ENCODE measurements at regions not wholly inside any gene's neighbourhood (a gene's known extent, or its start where the extent isn't known, plus 50 kb on each side); places are given as distances from the start of the nearest gene placed in this dataset.

DNA sequence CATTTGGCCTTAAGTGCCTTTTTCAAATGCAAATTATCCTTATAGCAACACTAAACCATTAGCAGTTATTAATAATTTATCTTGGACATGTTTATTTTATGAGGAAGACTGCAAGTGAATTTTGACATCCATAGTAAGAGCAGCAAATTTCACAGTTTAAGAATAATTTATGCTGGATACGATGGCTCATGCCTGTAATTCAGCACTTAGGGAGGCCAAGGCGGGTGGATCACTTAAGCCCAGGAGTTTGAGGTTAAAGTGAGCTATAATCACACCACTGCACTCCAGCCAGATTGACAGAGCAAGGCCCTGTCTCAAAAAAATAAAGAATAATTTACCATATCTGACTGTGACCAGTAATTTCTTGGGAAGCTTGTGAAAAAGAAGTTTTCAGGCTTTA, 286.2 kb downstream of the TMX3 start:
- no peak for DNase-seq (ENCODE audit: low read depth)
- TF ChIP-seq, protein P1, sequence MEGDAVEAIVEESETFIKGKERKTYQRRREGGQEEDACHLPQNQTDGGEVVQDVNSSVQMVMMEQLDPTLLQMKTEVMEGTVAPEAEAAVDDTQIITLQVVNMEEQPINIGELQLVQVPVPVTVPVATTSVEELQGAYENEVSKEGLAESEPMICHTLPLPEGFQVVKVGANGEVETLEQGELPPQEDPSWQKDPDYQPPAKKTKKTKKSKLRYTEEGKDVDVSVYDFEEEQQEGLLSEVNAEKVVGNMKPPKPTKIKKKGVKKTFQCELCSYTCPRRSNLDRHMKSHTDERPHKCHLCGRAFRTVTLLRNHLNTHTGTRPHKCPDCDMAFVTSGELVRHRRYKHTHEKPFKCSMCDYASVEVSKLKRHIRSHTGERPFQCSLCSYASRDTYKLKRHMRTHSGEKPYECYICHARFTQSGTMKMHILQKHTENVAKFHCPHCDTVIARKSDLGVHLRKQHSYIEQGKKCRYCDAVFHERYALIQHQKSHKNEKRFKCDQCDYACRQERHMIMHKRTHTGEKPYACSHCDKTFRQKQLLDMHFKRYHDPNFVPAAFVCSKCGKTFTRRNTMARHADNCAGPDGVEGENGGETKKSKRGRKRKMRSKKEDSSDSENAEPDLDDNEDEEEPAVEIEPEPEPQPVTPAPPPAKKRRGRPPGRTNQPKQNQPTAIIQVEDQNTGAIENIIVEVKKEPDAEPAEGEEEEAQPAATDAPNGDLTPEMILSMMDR (IDR thresholded peaks at IDR 0.05; ENCODE audit: low read depth, low read length, missing control alignments): no peak
- no peak overlapping the region for H3K4me3 ChIP-seq (ENCODE audit: low read depth, low read length)

DNA sequence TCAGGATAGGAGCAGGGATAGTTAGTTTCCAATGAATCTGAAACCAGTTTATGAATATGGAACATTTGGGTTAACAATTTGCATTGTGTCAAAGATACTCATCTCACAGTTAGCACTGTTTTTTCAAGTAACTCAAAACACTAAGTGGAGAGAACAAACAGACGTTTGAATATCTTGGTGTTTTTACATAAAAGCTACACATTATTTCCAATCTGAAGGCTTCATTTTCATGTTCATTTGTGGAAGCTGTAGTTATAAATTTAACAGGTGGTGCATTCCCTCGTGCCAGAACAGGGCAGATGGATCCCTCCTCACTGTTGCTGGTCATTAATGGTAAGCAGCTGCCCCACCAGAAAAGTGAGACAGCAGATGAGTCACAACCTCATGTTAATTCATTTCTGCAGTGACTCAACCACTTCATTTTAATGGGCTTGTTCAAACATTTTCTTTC, 286.9 kb downstream of the TMX3 start:
- TF ChIP-seq, protein P1 (IDR thresholded peaks at IDR 0.05; ENCODE audit: low read depth, low read length, missing control alignments): no peak
- no peak for DNase-seq (ENCODE audit: low read depth)
- no peak overlapping the region for H3K4me3 ChIP-seq (ENCODE audit: low read depth, low read length)

DNA sequence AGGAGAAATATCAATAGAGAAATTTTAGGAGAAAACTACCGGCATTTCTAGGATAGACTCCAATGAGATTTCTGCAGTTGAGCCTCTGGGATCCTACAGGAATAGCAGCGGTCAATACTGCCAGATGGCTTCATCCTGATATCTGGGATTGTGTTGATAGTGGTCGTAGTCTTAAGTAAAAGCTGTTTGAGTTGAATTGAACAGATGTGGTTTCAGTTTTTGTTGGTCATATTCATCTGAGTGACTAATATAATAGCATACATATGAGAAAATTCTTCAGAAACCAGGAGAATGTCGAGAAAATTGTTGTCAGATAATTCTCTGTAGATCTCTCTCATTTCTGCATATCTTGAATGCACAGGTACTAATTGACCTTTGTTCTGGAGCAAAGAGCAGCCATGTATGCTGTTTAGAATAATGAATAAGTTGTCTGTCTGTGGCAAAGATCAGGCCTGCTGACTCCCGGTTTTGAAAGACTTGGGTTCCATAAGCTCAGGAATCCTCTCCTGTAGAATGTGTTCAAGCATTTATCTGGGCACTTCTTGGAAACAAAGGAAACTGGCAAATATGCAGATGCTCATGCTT, 288.1 kb downstream of the TMX3 start:
- TF ChIP-seq, protein P1 (IDR thresholded peaks at IDR 0.05; ENCODE audit: low read depth, low read length, missing control alignments): no peak
- DNase-seq (ENCODE audit: low read depth): no peak
- H3K4me3 ChIP-seq (ENCODE audit: low read depth, low read length): no peak overlapping the region

DNA sequence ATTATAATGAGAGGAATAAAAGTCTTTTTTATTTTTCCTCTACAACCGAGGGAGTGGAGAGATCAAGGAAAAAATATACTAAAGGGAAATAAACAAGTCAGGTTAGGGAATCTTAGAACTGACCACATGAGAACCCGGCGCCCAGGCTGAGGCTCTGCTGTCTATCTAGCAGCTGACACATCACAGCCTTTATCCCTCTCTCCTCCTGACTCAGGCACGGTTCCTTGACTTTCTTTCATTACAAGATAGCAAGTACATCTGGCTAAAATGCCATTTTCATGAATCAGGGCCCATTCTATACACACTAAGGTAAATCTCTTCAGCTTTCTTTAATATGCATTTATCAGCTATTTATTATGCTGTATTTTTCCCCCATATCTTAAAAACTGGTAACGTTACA, 296.0 kb downstream of the TMX3 start:
- no peak overlapping the region for H3K4me3 ChIP-seq (ENCODE audit: low read depth, low read length)
- TF ChIP-seq, protein P1 (IDR thresholded peaks at IDR 0.05; ENCODE audit: low read depth, low read length, missing control alignments): no peak
- DNase-seq (ENCODE audit: low read depth): no peak

DNA sequence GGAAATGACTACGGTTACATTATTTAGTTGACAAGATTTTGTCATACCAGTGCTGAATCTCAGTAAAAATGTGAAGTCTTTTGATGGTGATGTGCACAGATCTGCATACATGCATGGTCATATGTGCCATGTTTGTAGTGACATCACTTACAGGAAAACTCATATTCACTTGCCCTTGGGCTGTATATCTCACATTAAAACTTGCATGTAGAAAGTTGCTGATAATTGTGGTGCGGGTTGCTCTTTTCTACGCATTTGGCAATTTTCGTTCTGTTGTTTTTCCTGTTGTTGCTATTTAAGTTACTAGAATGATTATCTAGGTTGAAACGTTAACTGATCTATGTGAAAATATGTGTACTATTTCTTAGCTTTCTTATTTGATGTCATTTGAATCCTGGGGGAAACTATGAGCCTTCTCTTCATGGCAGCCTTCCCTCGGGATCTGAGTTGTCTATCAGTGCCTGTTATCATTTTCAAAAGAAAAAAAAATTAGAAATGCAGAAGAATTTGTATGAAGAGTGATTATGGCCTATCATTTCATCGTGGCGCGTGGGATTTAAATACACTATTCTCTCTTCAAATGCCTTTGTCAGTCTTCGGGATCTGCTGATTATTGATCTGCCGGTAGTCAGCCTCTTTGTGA, 296.6 kb downstream of the TMX3 start:
- TF ChIP-seq, protein P1 (IDR thresholded peaks at IDR 0.05; ENCODE audit: low read depth, low read length, missing control alignments): no peak
- no peak overlapping the region for H3K4me3 ChIP-seq (ENCODE audit: low read depth, low read length)
- no peak for DNase-seq (ENCODE audit: low read depth)

DNA sequence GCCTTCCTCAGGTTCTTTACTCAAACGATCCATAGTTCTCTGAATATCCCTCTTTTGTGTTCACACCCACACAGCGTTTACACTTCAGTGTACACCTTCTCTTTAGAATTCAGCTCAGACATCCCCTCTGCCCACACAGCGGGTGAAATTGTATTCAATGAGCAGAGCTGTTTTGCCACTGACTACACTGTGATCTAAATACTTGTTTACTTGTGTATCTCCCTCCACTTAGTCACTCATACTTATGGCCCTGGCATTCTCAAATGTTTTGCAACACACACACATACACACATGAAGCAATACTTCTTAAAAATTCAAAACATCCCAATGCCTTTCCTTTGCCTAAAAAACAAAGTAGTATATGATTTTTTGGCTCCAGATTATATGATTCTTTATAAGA, 297.1 kb downstream of the TMX3 start:
- TF ChIP-seq, protein P1 (IDR thresholded peaks at IDR 0.05; ENCODE audit: low read depth, low read length, missing control alignments): no peak
- DNase-seq (ENCODE audit: low read depth): no peak
- no peak overlapping the region for H3K4me3 ChIP-seq (ENCODE audit: low read depth, low read length)
